Activated CD4-positive, alpha-beta memory T cell treated with anti-CD3 and anti-CD28 coated beads for 36 hours (primary cell): ENCODE measurements at regions not wholly inside any gene's neighbourhood (a gene's known extent, or its start where the extent isn't known, plus 50 kb on each side); places are given as distances from the start of the nearest gene placed in this dataset.
"Not testable (repeated sequence)": the region's sequence is repeated elsewhere in the genome, so short reads cannot be mapped to it uniquely, and the experiment has no call there.

Experiments
- CTCF ChIA-PET: fragments of 350-600 bp; sonication (Branson Sonifier 250); formaldehyde crosslinking; loops from one replicate; lab custom pipeline; 2021; ENCODE audit warnings: antibody characterized with exemption, inconsistent platforms; lab: Charles Lee
- POLR2A ChIA-PET: fragments of 350-600 bp; sonication (Branson Sonifier 250); formaldehyde crosslinking; loops from one replicate; lab custom pipeline; 2021; ENCODE audit warnings: antibody characterized with exemption; lab: Charles Lee
- DNase-seq: peaks from one replicate; pipeline ENCODE4 v3.0.0-alpha.2; 2020
- H3K27ac Mint-ChIP-seq: one replicate; pipeline ENCODE4 v1.8.0; 2021; ENCODE audit warnings: mixed read lengths
- H3K27me3 Mint-ChIP-seq: one replicate; pipeline ENCODE4 v1.8.0; 2021; ENCODE audit warnings: mixed read lengths
- H3K36me3 Mint-ChIP-seq: one replicate; pipeline ENCODE4 v1.8.0; 2021; ENCODE audit warnings: mixed read lengths
- H3K4me1 Mint-ChIP-seq: one replicate; pipeline ENCODE4 v1.8.0; 2021; ENCODE audit warnings: low read depth, mixed read lengths
- H3K4me3 Mint-ChIP-seq: one replicate; pipeline ENCODE4 v1.8.0; 2021; ENCODE audit warnings: mild to moderate bottlenecking, mixed read lengths
- H3K9me3 Mint-ChIP-seq: one replicate; pipeline ENCODE4 v1.8.0; 2021; ENCODE audit warnings: mixed read lengths
- intact Hi-C: fragments of 100-400 bp; cut with micrococcal nuclease; formaldehyde crosslinking; loops from one replicate; pipeline ENCODE4 v1.15.1; 2023

- ChIA-PET POLR2A (no interaction called here), CTCF (interaction anchor here (1.6 to 3.2 kb wide), 2 partner anchors 8 to 390 kb away, joined by 5 to 20 read pairs; no protein-coding TSS in a partner anchor)
- DNase-seq = no peak
- H3K4me3 Mint-ChIP-seq = no peak overlapping the region
- no peaks in the 10 kb centered on the region for H3K9me3 Mint-ChIP-seq
- no peaks in the 10 kb centered on the region for H3K36me3 Mint-ChIP-seq
- H3K27me3 Mint-ChIP-seq = peaks cover 30% of the 10 kb centered on the region
- intact Hi-C loops = no loop called here
- no peak overlapping the region for H3K27ac Mint-ChIP-seq
- H3K4me1 Mint-ChIP-seq = no peaks in the 10 kb centered on the region
Observed at GRCh38 chr3:170804078-170804477, 65.9 kb downstream of the RPL22L1 start.

- intact Hi-C loops = no loop called here
- no peaks in the 10 kb centered on the region for H3K4me1 Mint-ChIP-seq
- peaks cover 35% of the 10 kb centered on the region for H3K27me3 Mint-ChIP-seq
- POLR2A ChIA-PET = no interaction called here
- CTCF ChIA-PET = interaction anchor here (0.6 to 3.2 kb wide), 3 partner anchors 9 to 1538 kb away, joined by 3 to 20 read pairs (median 5); no protein-coding TSS in a partner anchor
- H3K27ac Mint-ChIP-seq = no peak overlapping the region
- no peaks in the 10 kb centered on the region for H3K36me3 Mint-ChIP-seq
- no peak overlapping the region for H3K4me3 Mint-ChIP-seq
- H3K9me3 Mint-ChIP-seq = no peaks in the 10 kb centered on the region
- DNase-seq = no peak
Observed at GRCh38 chr3:170802164-170803151, 67.5 kb downstream of the RPL22L1 start.

GRCh38 chr3:170801597-170801996 lies 68.4 kb downstream of the RPL22L1 start:
- DNase-seq = no peak
- no peak overlapping the region for H3K4me3 Mint-ChIP-seq
- POLR2A ChIA-PET = no interaction called here
- no peak overlapping the region for H3K27ac Mint-ChIP-seq
- no peaks in the 10 kb centered on the region for H3K36me3 Mint-ChIP-seq
- H3K4me1 Mint-ChIP-seq = no peaks in the 10 kb centered on the region
- CTCF ChIA-PET = interaction anchor here (3.2 kb wide), 1 partner anchor 10 kb away, joined by 20 read pairs; no protein-coding TSS in a partner anchor
- H3K9me3 Mint-ChIP-seq = no peaks in the 10 kb centered on the region
- H3K27me3 Mint-ChIP-seq = peaks cover 41% of the 10 kb centered on the region
- intact Hi-C loops = no loop called here

- peaks cover 41% of the 10 kb centered on the region for H3K27me3 Mint-ChIP-seq
- DNase-seq, H3K27ac Mint-ChIP-seq, intact Hi-C loops, H3K36me3 Mint-ChIP-seq, POLR2A ChIA-PET, H3K4me1 Mint-ChIP-seq, H3K9me3 Mint-ChIP-seq, H3K4me3 Mint-ChIP-seq: not testable (repeated sequence)
- CTCF ChIA-PET = interaction anchor here (1.0 kb wide), 1 partner anchor 11 kb away, joined by 3 read pairs; no protein-coding TSS in a partner anchor
Observed at GRCh38 chr3:170800275-170800674, 69.7 kb downstream of the RPL22L1 start.

GRCh38 chr3:170799009-170799408 lies 71.0 kb downstream of the RPL22L1 start:
- POLR2A ChIA-PET = no interaction called here
- no peak overlapping the region for H3K4me3 Mint-ChIP-seq
- no peak overlapping the region for H3K27ac Mint-ChIP-seq
- H3K4me1 Mint-ChIP-seq = no peaks in the 10 kb centered on the region
- intact Hi-C loops = no loop called here
- CTCF ChIA-PET = interaction anchor here (1.0 kb wide), 1 partner anchor 13 kb away, joined by 3 read pairs; no protein-coding TSS in a partner anchor
- no peak for DNase-seq
- H3K36me3 Mint-ChIP-seq = no peaks in the 10 kb centered on the region
- peaks cover 31% of the 10 kb centered on the region for H3K27me3 Mint-ChIP-seq
- H3K9me3 Mint-ChIP-seq = no peaks in the 10 kb centered on the region

GRCh38 chr3:170797685-170798084 lies 72.3 kb downstream of the RPL22L1 start:
- Mint-ChIP-seq H3K4me1 (no peaks in the 10 kb centered on the region), H3K36me3 (no peaks in the 10 kb centered on the region), H3K27me3 (peaks cover 29% of the 10 kb centered on the region), H3K9me3 (no peaks in the 10 kb centered on the region), H3K27ac (no peak overlapping the region), H3K4me3 (no peak overlapping the region)
- intact Hi-C loops = no loop called here
- no peak for DNase-seq
- ChIA-PET CTCF (interaction anchor here (1.0 kb wide), 1 partner anchor 14 kb away, joined by 3 read pairs; no protein-coding TSS in a partner anchor), POLR2A (no interaction called here)

- intact Hi-C loops = no loop called here
- DNase-seq = no peak
- no peaks in the 10 kb centered on the region for H3K4me1 Mint-ChIP-seq
- H3K27ac Mint-ChIP-seq = no peak overlapping the region
- POLR2A ChIA-PET = no interaction called here
- H3K36me3 Mint-ChIP-seq = no peaks in the 10 kb centered on the region
- peaks cover 8% of the 10 kb centered on the region for H3K27me3 Mint-ChIP-seq
- H3K9me3 Mint-ChIP-seq = no peaks in the 10 kb centered on the region
- no peak overlapping the region for H3K4me3 Mint-ChIP-seq
- CTCF ChIA-PET = interaction anchor here (1.3 kb wide), 1 partner anchor 19 kb away, joined by 3 read pairs; no protein-coding TSS in a partner anchor
Observed at GRCh38 chr3:170792471-170792870, 77.5 kb downstream of the RPL22L1 start.

- peaks cover 3% of the 10 kb centered on the region for H3K27me3 Mint-ChIP-seq
- intact Hi-C loops = no loop called here
- ChIA-PET CTCF (no interaction called here), POLR2A (no interaction called here)
- no peaks in the 10 kb centered on the region for H3K9me3 Mint-ChIP-seq
- no peak overlapping the region for H3K4me3 Mint-ChIP-seq
- H3K4me1 Mint-ChIP-seq = no peaks in the 10 kb centered on the region
- no peaks in the 10 kb centered on the region for H3K36me3 Mint-ChIP-seq
- H3K27ac Mint-ChIP-seq = no peak overlapping the region
- no peak for DNase-seq
Observed at GRCh38 chr3:170790647-170791046, 79.3 kb downstream of the RPL22L1 start.

- no peak for DNase-seq
- Mint-ChIP-seq H3K4me1 (no peaks in the 10 kb centered on the region), H3K4me3 (no peak overlapping the region), H3K36me3 (no peaks in the 10 kb centered on the region), H3K27me3 (peaks cover 6% of the 10 kb centered on the region), H3K9me3 (no peaks in the 10 kb centered on the region), H3K27ac (no peak overlapping the region)
- CTCF ChIA-PET = no interaction called here
- intact Hi-C loops = no loop called here
- POLR2A ChIA-PET = no interaction called here
Observed at GRCh38 chr3:170787464-170787863, 82.5 kb downstream of the RPL22L1 start.

GRCh38 chr3:170785454-170785853 lies 84.5 kb downstream of the RPL22L1 start:
- ChIA-PET CTCF (no interaction called here), POLR2A (no interaction called here)
- intact Hi-C loops = no loop called here
- no peak for DNase-seq
- Mint-ChIP-seq H3K9me3 (no peaks in the 10 kb centered on the region), H3K4me3 (no peak overlapping the region), H3K27me3 (peaks cover 11% of the 10 kb centered on the region), H3K27ac (no peak overlapping the region), H3K36me3 (no peaks in the 10 kb centered on the region), H3K4me1 (no peaks in the 10 kb centered on the region)

- Mint-ChIP-seq H3K9me3 (no peaks in the 10 kb centered on the region), H3K4me3 (no peak overlapping the region), H3K27me3 (peaks cover 14% of the 10 kb centered on the region), H3K4me1 (no peaks in the 10 kb centered on the region), H3K36me3 (no peaks in the 10 kb centered on the region), H3K27ac (no peak overlapping the region)
- intact Hi-C loops = no loop called here
- ChIA-PET CTCF (interaction anchor here (1.0 kb wide), 1 partner anchor 370 kb away, joined by 3 read pairs; no protein-coding TSS in a partner anchor), POLR2A (no interaction called here)
- no peak for DNase-seq
Observed at GRCh38 chr3:170784406-170784805, 85.6 kb downstream of the RPL22L1 start.

GRCh38 chr3:170780955-170781354 lies 89.0 kb downstream of the RPL22L1 start:
- no peaks in the 10 kb centered on the region for H3K36me3 Mint-ChIP-seq
- H3K4me1 Mint-ChIP-seq = no peaks in the 10 kb centered on the region
- CTCF ChIA-PET = no interaction called here
- no peak overlapping the region for H3K27ac Mint-ChIP-seq
- no peak for DNase-seq
- intact Hi-C loops = no loop called here
- H3K9me3 Mint-ChIP-seq = no peaks in the 10 kb centered on the region
- POLR2A ChIA-PET = no interaction called here
- peaks cover 23% of the 10 kb centered on the region for H3K27me3 Mint-ChIP-seq
- no peak overlapping the region for H3K4me3 Mint-ChIP-seq
